ENCODE measurements at regions not wholly inside any gene's neighbourhood (a gene's known extent, or its start where the extent isn't known, plus 50 kb on each side); places are given as distances from the start of the nearest gene placed in this dataset.

DNA sequence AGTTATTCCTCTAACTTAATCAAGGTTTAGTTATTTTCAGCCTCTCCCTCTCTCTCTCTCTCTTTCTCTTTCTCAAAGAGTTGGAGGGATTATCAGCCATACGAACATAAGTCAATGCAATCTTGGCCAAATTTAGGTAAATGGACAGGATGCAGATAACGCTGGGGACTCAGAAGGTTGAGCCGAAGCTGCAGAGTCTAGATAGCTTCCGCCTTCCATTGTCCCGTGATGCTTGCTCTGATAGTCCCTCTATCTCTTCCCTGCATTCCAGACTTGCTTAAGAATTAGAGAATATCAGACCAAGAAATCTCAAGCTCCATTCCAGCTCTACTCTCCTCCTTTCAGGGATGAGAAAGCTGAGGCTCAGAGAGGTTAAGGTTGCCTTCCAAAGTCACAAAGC is 502.8 kb upstream of the TNP1 start:
- TF ChIP-seq POLR2A (IDR thresholded peaks at IDR 0.05; ENCODE audit: extremely low read depth, insufficient read length) = no peak
- TF ChIP-seq, protein P1, sequence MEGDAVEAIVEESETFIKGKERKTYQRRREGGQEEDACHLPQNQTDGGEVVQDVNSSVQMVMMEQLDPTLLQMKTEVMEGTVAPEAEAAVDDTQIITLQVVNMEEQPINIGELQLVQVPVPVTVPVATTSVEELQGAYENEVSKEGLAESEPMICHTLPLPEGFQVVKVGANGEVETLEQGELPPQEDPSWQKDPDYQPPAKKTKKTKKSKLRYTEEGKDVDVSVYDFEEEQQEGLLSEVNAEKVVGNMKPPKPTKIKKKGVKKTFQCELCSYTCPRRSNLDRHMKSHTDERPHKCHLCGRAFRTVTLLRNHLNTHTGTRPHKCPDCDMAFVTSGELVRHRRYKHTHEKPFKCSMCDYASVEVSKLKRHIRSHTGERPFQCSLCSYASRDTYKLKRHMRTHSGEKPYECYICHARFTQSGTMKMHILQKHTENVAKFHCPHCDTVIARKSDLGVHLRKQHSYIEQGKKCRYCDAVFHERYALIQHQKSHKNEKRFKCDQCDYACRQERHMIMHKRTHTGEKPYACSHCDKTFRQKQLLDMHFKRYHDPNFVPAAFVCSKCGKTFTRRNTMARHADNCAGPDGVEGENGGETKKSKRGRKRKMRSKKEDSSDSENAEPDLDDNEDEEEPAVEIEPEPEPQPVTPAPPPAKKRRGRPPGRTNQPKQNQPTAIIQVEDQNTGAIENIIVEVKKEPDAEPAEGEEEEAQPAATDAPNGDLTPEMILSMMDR (IDR thresholded peaks at IDR 0.05; ENCODE audit: low read depth, low read length) = no peak

All from NB4 (cell line).